Progenitor cell of endocrine pancreas (in vitro differentiated cells): ENCODE measurements at regions not wholly inside any gene's neighbourhood (a gene's known extent, or its start where the extent isn't known, plus 50 kb on each side); places are given as distances from the start of the nearest gene placed in this dataset.

ENCODE experiments used
- DNase-seq: peaks from one replicate; pipeline ENCODE4 v3.0.0; 2021; ENCODE audit warnings: low spot score; ENCODE audit not compliant: unreplicated experiment
- H3K27ac Mint-ChIP-seq: 2 replicates; pipeline ENCODE4 v1.8.0; 2021; ENCODE audit warnings: mild to moderate bottlenecking, moderate library complexity, mixed read lengths
- H3K27me3 Mint-ChIP-seq: 2 replicates; pipeline ENCODE4 v1.8.0; 2021; ENCODE audit warnings: mixed read lengths
- H3K36me3 Mint-ChIP-seq: 2 replicates; pipeline ENCODE4 v1.8.0; 2022; ENCODE audit warnings: mixed read lengths; ENCODE audit not compliant: insufficient read depth
- H3K4me1 Mint-ChIP-seq: 2 replicates; pipeline ENCODE4 v1.8.0; 2021; ENCODE audit warnings: low read depth, mixed read lengths
- H3K4me3 Mint-ChIP-seq: 2 replicates; pipeline ENCODE4 v1.8.0; 2021; ENCODE audit warnings: low read depth, mild to moderate bottlenecking, moderate library complexity, mixed read lengths
- H3K9me3 Mint-ChIP-seq: 2 replicates; pipeline ENCODE4 v1.8.0; 2021; ENCODE audit warnings: low read depth, mixed read lengths
- TF ChIP-seq, protein P1 (sequence below): fragments of 200-600 bp; sonication (generic); IDR thresholded peaks from one replicate; pipeline ENCODE4 v1.5.0; 2021; ENCODE audit warnings: antibody characterized with exemption, mild to moderate bottlenecking; ENCODE audit not compliant: unreplicated experiment

DNA sequence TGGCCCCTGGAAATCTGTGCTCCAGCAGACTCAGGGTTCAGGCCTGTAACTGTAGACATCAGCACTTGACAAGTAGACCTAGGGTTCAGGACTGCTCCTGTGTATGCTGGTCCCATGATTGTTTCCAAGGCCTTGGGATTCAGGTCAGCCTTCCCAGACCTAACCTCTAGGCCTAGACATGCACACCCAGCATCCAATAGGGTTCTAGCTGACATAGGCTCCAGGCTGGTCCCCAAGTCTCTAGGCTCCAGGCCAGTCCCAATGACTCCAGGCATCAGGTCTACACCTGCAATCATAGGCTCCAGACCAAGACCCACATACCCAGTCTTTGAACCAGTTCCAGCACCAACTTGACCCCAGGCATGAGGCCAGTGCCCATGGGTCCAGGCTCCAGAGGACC is 166.2 kb upstream of the GRIA4 start:
- H3K27ac Mint-ChIP-seq: no peak overlapping the region
- TF ChIP-seq, protein P1, sequence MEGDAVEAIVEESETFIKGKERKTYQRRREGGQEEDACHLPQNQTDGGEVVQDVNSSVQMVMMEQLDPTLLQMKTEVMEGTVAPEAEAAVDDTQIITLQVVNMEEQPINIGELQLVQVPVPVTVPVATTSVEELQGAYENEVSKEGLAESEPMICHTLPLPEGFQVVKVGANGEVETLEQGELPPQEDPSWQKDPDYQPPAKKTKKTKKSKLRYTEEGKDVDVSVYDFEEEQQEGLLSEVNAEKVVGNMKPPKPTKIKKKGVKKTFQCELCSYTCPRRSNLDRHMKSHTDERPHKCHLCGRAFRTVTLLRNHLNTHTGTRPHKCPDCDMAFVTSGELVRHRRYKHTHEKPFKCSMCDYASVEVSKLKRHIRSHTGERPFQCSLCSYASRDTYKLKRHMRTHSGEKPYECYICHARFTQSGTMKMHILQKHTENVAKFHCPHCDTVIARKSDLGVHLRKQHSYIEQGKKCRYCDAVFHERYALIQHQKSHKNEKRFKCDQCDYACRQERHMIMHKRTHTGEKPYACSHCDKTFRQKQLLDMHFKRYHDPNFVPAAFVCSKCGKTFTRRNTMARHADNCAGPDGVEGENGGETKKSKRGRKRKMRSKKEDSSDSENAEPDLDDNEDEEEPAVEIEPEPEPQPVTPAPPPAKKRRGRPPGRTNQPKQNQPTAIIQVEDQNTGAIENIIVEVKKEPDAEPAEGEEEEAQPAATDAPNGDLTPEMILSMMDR: no peak
- peaks cover 2% of the 10 kb centered on the region for H3K4me1 Mint-ChIP-seq
- H3K4me3 Mint-ChIP-seq: no peak overlapping the region
- no peak for DNase-seq
- peaks cover 4% of the 10 kb centered on the region for H3K9me3 Mint-ChIP-seq
- H3K36me3 Mint-ChIP-seq: no peaks in the 10 kb centered on the region
- no peaks in the 10 kb centered on the region for H3K27me3 Mint-ChIP-seq

DNA sequence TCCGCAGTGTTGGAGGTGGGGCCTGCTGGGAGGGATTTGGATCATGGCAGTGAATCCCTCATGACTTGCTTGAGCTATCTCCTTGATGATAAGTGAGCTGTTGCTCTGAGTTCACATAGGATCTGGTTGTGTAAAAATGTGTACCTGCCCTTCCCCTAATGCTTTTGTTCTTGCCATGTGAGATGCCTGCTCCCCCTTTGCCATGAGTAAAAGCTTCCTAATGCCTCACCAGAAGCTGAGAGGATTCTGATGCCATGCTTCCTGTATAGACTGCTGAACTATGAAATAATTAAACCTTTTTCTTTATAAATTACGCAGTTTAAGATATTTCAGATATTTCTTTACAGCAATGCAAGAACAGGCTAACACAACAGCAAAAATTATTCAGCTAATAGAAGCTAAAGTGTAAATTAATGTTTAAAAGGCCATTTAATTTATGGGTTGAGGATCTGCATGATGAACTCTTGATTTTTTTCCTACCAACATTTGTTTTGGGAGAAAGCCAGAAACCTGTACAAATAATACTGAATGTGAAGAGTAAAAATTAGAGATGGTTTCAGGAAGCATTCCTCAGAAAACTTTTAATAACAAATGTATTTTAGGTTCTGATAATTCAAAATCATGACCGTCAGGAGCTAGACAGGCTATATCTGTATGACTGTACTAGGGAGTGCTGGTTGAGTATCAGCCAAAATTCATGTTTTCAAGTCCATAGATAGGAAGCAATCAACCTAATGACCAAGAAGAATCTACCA is 177.5 kb upstream of the GRIA4 start:
- DNase-seq: no peak
- H3K27me3 Mint-ChIP-seq: no peaks in the 10 kb centered on the region
- no peaks in the 10 kb centered on the region for H3K9me3 Mint-ChIP-seq
- no peak overlapping the region for H3K4me3 Mint-ChIP-seq
- no peaks in the 10 kb centered on the region for H3K36me3 Mint-ChIP-seq
- TF ChIP-seq, protein P1: no peak
- peaks cover 2% of the 10 kb centered on the region for H3K4me1 Mint-ChIP-seq
- no peak overlapping the region for H3K27ac Mint-ChIP-seq

DNA sequence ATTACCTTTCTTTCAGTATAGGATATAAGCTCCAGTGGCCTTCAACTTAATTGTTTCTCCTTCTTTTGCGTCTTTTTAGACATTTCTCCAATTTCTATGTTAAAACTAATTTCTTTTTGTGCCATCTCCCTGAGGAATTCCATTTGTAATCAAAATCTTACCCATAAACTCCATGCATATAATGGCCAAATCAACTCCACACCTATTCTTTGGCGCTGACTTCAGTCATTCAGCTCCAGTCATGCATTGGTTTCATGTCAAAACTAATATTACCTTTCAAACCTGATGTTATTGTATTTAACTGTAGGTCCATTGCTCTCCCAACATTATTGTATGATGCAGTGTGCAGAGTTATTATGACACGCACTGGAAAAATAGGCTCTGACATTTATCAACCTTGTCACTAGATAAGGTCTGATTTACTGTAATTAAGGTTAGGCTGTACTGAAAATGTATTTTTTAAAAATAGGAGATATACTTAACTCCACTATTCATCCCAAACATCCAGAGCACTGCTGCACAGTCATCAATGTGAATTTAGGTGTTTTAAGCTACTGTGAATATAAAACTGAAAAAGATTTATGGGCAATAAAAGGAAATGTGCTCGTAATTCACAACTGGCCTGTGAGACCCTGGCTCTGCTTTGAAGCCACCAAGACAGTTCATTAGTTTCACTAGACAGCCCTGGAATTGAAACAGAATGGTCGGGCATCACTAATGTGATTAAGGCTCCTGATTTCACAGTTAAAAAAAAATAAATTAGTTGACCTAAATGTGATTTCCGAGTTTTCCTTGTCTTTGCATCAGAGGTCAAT is 180.6 kb upstream of the GRIA4 start:
- TF ChIP-seq, protein P1: no peak
- no peak overlapping the region for H3K4me3 Mint-ChIP-seq
- no peaks in the 10 kb centered on the region for H3K36me3 Mint-ChIP-seq
- H3K27me3 Mint-ChIP-seq: no peaks in the 10 kb centered on the region
- H3K27ac Mint-ChIP-seq: no peak overlapping the region
- H3K9me3 Mint-ChIP-seq: peaks cover 6% of the 10 kb centered on the region
- peaks cover 2% of the 10 kb centered on the region for H3K4me1 Mint-ChIP-seq
- DNase-seq: no peak

DNA sequence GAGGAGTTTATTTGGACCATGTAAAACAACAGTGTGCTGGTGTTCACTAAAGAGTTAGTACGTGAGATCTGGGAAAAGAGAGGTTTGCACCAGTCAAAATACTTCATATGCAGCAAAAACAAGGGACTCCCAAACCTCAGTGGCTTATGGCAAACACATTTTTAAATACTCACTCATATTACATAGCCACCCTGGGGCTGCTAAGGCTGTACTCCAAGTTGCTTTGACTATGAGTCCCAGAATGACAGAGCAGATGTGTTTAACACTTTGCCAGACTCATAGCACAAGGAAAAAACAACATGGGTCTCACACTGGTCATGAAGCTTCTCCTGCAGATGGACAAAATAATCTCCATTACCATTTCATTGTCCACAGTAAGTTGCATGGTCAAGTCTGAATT is 202.8 kb upstream of the GRIA4 start:
- no peak for DNase-seq
- TF ChIP-seq, protein P1: no peak

DNA sequence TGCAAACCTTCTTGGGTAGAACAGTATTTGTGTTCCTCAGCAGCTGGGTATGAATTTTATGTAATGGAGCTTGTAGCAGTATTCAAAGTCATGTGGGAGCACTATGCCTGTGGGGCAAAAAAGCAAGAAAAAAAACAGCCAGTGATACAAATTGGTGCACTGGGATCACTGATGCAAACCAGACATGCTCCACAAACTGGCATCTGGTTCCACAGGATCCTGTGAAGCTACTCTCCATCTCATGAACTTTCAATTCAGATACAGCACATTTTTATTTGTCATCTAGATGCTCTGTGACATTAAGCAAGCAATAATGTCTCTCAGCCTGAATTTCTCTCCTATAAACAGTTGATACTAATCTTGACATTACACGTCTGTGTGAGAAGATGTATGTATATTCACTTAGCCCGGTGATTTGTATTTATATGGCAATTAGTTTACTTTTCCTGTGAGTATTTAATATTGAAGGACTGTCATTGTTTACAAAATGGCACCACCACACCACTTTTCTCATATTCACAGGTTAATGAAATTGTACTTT is 208.5 kb upstream of the GRIA4 start:
- H3K4me3 Mint-ChIP-seq: no peak overlapping the region
- no peaks in the 10 kb centered on the region for H3K36me3 Mint-ChIP-seq
- no peak overlapping the region for H3K27ac Mint-ChIP-seq
- TF ChIP-seq, protein P1: no peak
- no peaks in the 10 kb centered on the region for H3K27me3 Mint-ChIP-seq
- H3K4me1 Mint-ChIP-seq: no peaks in the 10 kb centered on the region
- no peak for DNase-seq
- no peaks in the 10 kb centered on the region for H3K9me3 Mint-ChIP-seq

More for the DNA sequence above, 202.8 kb upstream of the GRIA4 start:
- Mint-ChIP-seq H3K27me3 (no peaks in the 10 kb centered on the region), H3K4me1 (peaks cover 3% of the 10 kb centered on the region), H3K9me3 (no peaks in the 10 kb centered on the region), H3K27ac (no peak overlapping the region), H3K36me3 (no peaks in the 10 kb centered on the region), H3K4me3 (no peak overlapping the region)
